AG09309 (cell line): ENCODE measurements at regions not wholly inside any gene's neighbourhood (a gene's known extent, or its start where the extent isn't known, plus 50 kb on each side); places are given as distances from the start of the nearest gene placed in this dataset.
"Not testable (repeated sequence)": the region's sequence is repeated elsewhere in the genome, so short reads cannot be mapped to it uniquely, and the experiment has no call there.

Experiments
- DNase-seq: peaks from one replicate; pipeline ENCODE4 v3.0.0-alpha.2; 2010; ENCODE audit warnings: low read depth
- H3K4me3 ChIP-seq: 2 replicates; pipeline ENCODE4 v1.5.1; 2011; ENCODE audit warnings: mild to moderate bottlenecking, low read depth, low read length, moderate library complexity; ENCODE audit not compliant: control insufficient read depth
- TF ChIP-seq, protein P1 (sequence below): IDR thresholded peaks from 2 replicates; pipeline ENCODE4 v1.5.1; 2011; ENCODE audit warnings: mild to moderate bottlenecking, low read depth, low read length, inconsistent platforms; ENCODE audit not compliant: insufficient read depth, control insufficient read depth; ENCODE audit errors: missing control alignments

DNA sequence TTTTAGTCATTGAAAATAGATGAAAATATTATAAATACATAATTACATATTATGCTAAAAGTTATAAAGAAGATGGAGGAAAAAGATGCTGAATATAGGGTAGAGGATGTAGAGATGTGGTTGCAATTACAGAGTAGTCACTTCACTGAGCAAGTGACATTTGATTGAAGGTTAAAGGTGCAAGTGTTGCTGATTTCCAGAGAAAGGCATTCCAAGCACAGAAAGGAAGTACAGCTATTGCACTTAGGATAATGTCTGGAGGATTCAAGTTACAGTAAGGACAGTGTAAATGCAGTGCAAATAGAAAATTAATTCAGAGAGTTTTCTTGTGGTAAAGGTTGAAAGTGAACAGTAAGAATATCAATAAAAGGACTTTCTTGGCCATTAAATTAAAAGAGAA is 1721.8 kb downstream of the PCDH9 start:
- TF ChIP-seq, protein P1, sequence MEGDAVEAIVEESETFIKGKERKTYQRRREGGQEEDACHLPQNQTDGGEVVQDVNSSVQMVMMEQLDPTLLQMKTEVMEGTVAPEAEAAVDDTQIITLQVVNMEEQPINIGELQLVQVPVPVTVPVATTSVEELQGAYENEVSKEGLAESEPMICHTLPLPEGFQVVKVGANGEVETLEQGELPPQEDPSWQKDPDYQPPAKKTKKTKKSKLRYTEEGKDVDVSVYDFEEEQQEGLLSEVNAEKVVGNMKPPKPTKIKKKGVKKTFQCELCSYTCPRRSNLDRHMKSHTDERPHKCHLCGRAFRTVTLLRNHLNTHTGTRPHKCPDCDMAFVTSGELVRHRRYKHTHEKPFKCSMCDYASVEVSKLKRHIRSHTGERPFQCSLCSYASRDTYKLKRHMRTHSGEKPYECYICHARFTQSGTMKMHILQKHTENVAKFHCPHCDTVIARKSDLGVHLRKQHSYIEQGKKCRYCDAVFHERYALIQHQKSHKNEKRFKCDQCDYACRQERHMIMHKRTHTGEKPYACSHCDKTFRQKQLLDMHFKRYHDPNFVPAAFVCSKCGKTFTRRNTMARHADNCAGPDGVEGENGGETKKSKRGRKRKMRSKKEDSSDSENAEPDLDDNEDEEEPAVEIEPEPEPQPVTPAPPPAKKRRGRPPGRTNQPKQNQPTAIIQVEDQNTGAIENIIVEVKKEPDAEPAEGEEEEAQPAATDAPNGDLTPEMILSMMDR = no peak
- DNase-seq = no peak
- H3K4me3 ChIP-seq = no peak overlapping the region

DNA sequence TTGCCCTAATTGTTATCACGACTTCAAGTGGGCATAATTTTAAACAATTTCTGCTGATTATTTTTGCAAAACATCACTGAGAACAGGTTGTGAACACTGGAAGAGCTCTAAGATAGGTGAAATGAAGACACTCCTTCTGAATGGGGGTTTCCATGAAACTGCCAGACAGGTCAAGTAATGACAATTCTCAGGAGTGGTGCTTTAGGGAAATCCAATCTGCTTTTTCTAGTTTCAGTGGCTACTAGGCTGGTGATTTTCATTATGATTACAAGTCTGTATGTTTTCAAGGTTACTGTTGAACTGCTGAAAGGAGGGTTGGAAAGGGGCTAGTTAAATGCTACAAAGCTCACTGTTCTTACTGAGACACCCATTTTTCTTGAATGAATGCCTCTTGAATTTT is 1724.2 kb downstream of the PCDH9 start:
- DNase-seq = no peak
- no peak overlapping the region for H3K4me3 ChIP-seq
- TF ChIP-seq, protein P1 = no peak

DNA sequence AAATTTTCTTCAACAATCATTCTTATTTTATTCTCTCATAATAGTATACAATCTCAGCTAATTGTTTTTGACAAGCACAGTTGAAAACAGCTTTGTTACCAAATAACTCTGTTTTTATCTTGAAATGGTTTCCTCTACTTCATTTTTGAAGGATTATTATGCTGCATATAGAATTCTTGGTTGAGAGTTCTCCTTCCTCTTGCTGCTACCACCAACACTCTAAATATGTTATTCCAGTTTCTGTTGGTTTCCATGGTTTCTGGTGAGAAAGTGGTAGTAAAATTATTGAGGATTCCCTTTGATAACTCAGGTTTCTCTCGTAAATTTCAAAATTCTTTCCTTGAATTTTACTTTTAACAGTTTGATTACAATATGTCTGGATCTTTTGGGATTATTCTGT is 1725.9 kb downstream of the PCDH9 start:
- TF ChIP-seq, protein P1 = no peak
- no peak overlapping the region for H3K4me3 ChIP-seq
- no peak for DNase-seq

DNA sequence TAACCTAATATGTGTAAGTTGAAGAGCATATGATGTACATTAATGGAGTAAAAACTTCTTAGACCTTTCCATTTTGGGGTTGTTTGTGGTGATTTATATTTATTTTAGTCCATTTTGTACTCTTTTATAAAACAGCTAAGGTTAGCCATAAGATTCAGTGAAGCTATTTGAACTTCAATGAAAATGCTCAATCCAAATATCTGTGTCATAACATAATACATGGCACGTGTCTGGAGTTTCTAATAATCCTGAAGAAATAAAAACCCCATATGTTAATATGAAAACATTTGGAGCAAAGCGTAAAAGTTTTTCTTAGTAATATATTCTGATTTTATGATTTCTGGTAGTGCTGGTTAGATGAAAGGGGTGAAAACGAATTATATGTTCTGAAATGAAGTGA is 1729.7 kb downstream of the PCDH9 start:
- TF ChIP-seq, protein P1 = no peak
- H3K4me3 ChIP-seq = no peak overlapping the region
- DNase-seq = no peak

DNA sequence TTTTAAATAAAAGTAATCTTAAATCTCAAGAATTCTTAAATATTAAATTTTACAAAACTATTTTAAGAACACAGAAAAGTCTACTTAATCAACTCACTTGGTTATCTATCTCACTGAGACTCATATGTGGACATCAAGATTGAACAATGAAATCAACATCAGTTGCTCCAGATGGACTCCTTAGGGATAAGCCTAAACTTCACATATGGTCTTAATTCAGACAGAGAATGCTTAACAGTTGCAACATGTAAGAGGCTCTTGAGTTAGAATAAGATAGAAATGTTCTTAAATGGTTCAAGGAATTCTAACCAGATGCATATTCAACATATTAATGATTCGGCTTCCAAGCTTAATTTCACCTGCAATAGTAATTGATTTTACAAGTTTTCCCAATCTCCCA is 1730.9 kb downstream of the PCDH9 start:
- TF ChIP-seq, protein P1 = no peak
- H3K4me3 ChIP-seq = no peak overlapping the region
- DNase-seq = peak; percentile 5

DNA sequence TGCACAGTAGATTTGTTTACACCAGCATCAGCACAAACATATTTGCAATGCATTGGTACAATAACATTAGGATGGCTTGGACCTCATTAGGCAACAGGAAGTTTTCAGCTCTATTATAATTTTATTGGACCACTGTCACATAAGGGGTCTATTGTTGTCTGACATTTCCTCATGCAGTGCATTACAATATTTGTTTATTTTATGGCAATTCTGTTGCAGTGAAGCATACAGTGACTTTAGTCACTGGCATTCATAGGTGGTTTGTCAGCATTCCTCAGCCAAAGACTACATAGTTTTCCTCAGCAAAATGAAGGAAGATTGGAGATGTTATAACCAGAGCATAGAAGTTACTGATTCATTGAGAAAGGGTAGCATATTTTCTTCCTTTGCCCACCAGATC is 1732.9 kb downstream of the PCDH9 start:
- TF ChIP-seq, protein P1 = no peak
- no peak for DNase-seq
- H3K4me3 ChIP-seq = no peak overlapping the region

DNA sequence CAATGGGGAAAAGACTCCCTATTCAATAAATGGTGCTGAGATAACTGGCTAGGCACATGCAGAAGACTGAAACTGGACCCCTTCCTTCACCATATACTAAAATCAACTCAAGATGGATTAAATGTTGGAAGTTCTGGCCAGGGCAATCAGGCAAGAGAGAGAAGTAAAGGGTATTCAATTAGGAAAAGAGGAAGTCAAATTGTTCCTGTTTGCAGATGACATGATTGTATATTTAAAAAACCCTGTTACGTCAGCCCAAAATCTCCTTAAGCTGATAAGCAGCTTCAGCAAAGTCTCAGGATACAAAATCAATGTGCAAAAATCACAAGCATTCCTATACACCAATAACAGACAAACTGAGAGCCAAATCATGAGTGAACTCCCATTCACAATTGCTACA is 1739.4 kb downstream of the PCDH9 start:
- not testable (repeated sequence) for H3K4me3 ChIP-seq, DNase-seq
